ENCODE measurements at regions not wholly inside any gene's neighbourhood (a gene's known extent, or its start where the extent isn't known, plus 50 kb on each side); places are given as distances from the start of the nearest gene placed in this dataset.

- peaks cover 0 to 4% (median 0%) of the 10 kb centered on the region in 7 donors for H3K9me3 Mint-ChIP-seq
- no peaks in the 10 kb centered on the region for H3K27me3 Mint-ChIP-seq
- no peak for DNase-seq
- peak overlapping the region in 5 of 6 donors; percentile 10 to 80 (median 16) for H3K27ac Mint-ChIP-seq
- peaks cover 0 to under 1% (median 0%) of the 10 kb centered on the region in 3 donors for H3K4me1 Mint-ChIP-seq
- H3K4me3 Mint-ChIP-seq: no peak overlapping the region
- no peak for ATAC-seq (ENCODE audit: low read depth in 2 of 2)
- H3K36me3 Mint-ChIP-seq: no peaks in the 10 kb centered on the region
Observed at GRCh38 chr12:91870872-91871707, 274.6 kb downstream of the BTG1 start.

GRCh38 chr12:91868054-91868453, 277.6 kb downstream of the BTG1 start:
- H3K36me3 Mint-ChIP-seq: no peaks in the 10 kb centered on the region
- H3K9me3 Mint-ChIP-seq: peaks cover 0 to 4% (median 0%) of the 10 kb centered on the region in 7 donors
- no peaks in the 10 kb centered on the region for H3K4me1 Mint-ChIP-seq
- DNase-seq (no peak), ATAC-seq (ENCODE audit: low read depth in 2 of 2) (no peak)
- no peak overlapping the region for H3K4me3 Mint-ChIP-seq
- H3K27ac Mint-ChIP-seq: no peak overlapping the region
- peaks cover 0 to 5% (median 0%) of the 10 kb centered on the region in 3 donors for H3K27me3 Mint-ChIP-seq

- H3K36me3 Mint-ChIP-seq: no peaks in the 10 kb centered on the region
- no peak overlapping the region for H3K4me3 Mint-ChIP-seq
- peaks cover 0 to 4% (median 0%) of the 10 kb centered on the region in 7 donors for H3K9me3 Mint-ChIP-seq
- peak overlapping the region in 1 of 6 donors; percentile 6 for H3K27ac Mint-ChIP-seq
- H3K27me3 Mint-ChIP-seq: peaks cover 0 to 5% (median 0%) of the 10 kb centered on the region in 3 donors
- ATAC-seq (ENCODE audit: low read depth in 2 of 2): no peak
- no peaks in the 10 kb centered on the region for H3K4me1 Mint-ChIP-seq
- DNase-seq: no peak
Observed at GRCh38 chr12:91866566-91866965, 279.1 kb downstream of the BTG1 start.

GRCh38 chr12:91863702-91864101, 281.9 kb downstream of the BTG1 start:
- DNase-seq: no peak
- Mint-ChIP-seq H3K4me3 (no peak overlapping the region), H3K27me3 (peaks cover 0 to 11% (median 5%) of the 10 kb centered on the region in 3 donors), H3K36me3 (no peaks in the 10 kb centered on the region), H3K4me1 (no peaks in the 10 kb centered on the region), H3K9me3 (no peaks in the 10 kb centered on the region), H3K27ac (peak overlapping the region in 1 of 6 donors; percentile 75)
- no peak for ATAC-seq (ENCODE audit: low read depth in 2 of 2)

GRCh38 chr12:91861554-91861953, 284.1 kb downstream of the BTG1 start:
- H3K27ac Mint-ChIP-seq: no peak overlapping the region
- DNase-seq: no peak
- peaks cover 0 to 11% (median 5%) of the 10 kb centered on the region in 3 donors for H3K27me3 Mint-ChIP-seq
- ATAC-seq (ENCODE audit: low read depth in 2 of 2): no peak
- H3K4me1 Mint-ChIP-seq: no peaks in the 10 kb centered on the region
- no peaks in the 10 kb centered on the region for H3K36me3 Mint-ChIP-seq
- H3K4me3 Mint-ChIP-seq: no peak overlapping the region
- H3K9me3 Mint-ChIP-seq: no peaks in the 10 kb centered on the region

GRCh38 chr12:91859347-91859746, 286.3 kb downstream of the BTG1 start:
- no peak overlapping the region for H3K4me3 Mint-ChIP-seq
- H3K36me3 Mint-ChIP-seq: no peaks in the 10 kb centered on the region
- no peaks in the 10 kb centered on the region for H3K4me1 Mint-ChIP-seq
- no peak overlapping the region for H3K27ac Mint-ChIP-seq
- no peaks in the 10 kb centered on the region for H3K9me3 Mint-ChIP-seq
- DNase-seq (no peak), ATAC-seq (ENCODE audit: low read depth in 2 of 2) (no peak)
- peaks cover 0 to 11% (median 0%) of the 10 kb centered on the region in 3 donors for H3K27me3 Mint-ChIP-seq

GRCh38 chr12:91857813-91858542, 287.7 kb downstream of the BTG1 start:
- ATAC-seq (ENCODE audit: low read depth in 2 of 2) (no peak), DNase-seq (no peak)
- H3K9me3 Mint-ChIP-seq: peaks cover 0 to 2% (median 0%) of the 10 kb centered on the region in 7 donors
- peaks cover 0 to 11% (median 0%) of the 10 kb centered on the region in 3 donors for H3K27me3 Mint-ChIP-seq
- H3K36me3 Mint-ChIP-seq: no peaks in the 10 kb centered on the region
- H3K27ac Mint-ChIP-seq: peak overlapping the region in 1 of 6 donors; percentile 21
- H3K4me3 Mint-ChIP-seq: no peak overlapping the region
- no peaks in the 10 kb centered on the region for H3K4me1 Mint-ChIP-seq

GRCh38 chr12:91854725-91855124, 290.9 kb downstream of the BTG1 start:
- H3K4me1 Mint-ChIP-seq: no peaks in the 10 kb centered on the region
- H3K27ac Mint-ChIP-seq: no peak overlapping the region
- H3K27me3 Mint-ChIP-seq: no peaks in the 10 kb centered on the region
- peaks cover 0 to 2% (median 0%) of the 10 kb centered on the region in 7 donors for H3K9me3 Mint-ChIP-seq
- no peak for ATAC-seq (ENCODE audit: low read depth in 2 of 2)
- no peaks in the 10 kb centered on the region for H3K36me3 Mint-ChIP-seq
- no peak for DNase-seq
- no peak overlapping the region for H3K4me3 Mint-ChIP-seq

- ATAC-seq (ENCODE audit: low read depth in 2 of 2) (no peak), DNase-seq (no peak)
- peak overlapping the region in 1 of 6 donors; percentile 18 for H3K27ac Mint-ChIP-seq
- no peaks in the 10 kb centered on the region for H3K4me1 Mint-ChIP-seq
- no peak overlapping the region for H3K4me3 Mint-ChIP-seq
- H3K9me3 Mint-ChIP-seq: peaks cover 0 to 2% (median 0%) of the 10 kb centered on the region in 7 donors
- H3K36me3 Mint-ChIP-seq: no peaks in the 10 kb centered on the region
- H3K27me3 Mint-ChIP-seq: no peaks in the 10 kb centered on the region
Observed at GRCh38 chr12:91853350-91854127, 292.1 kb downstream of the BTG1 start.

- ATAC-seq (ENCODE audit: low read depth in 2 of 2): no peak
- Mint-ChIP-seq H3K9me3 (peaks cover 0 to 2% (median 0%) of the 10 kb centered on the region in 7 donors), H3K4me3 (no peak overlapping the region), H3K4me1 (no peaks in the 10 kb centered on the region), H3K36me3 (no peaks in the 10 kb centered on the region), H3K27ac (no peak overlapping the region), H3K27me3 (no peaks in the 10 kb centered on the region)
- no peak for DNase-seq
Observed at GRCh38 chr12:91852634-91853033, 293.0 kb downstream of the BTG1 start.

- Mint-ChIP-seq H3K4me1 (no peaks in the 10 kb centered on the region), H3K36me3 (no peaks in the 10 kb centered on the region), H3K27ac (peak overlapping the region in 2 of 6 donors; percentile 10 to 12), H3K4me3 (no peak overlapping the region), H3K9me3 (peaks cover 0 to 2% (median 0%) of the 10 kb centered on the region in 7 donors), H3K27me3 (peaks cover 0 to 5% (median 0%) of the 10 kb centered on the region in 3 donors)
- no peak for DNase-seq
- ATAC-seq (ENCODE audit: low read depth in 2 of 2): no peak
Observed at GRCh38 chr12:91851741-91852477, 293.7 kb downstream of the BTG1 start.

GRCh38 chr12:91846466-91847055, 299.1 kb downstream of the BTG1 start:
- ATAC-seq (ENCODE audit: low read depth in 2 of 2) (no peak), DNase-seq (no peak)
- H3K9me3 Mint-ChIP-seq: peaks cover 0 to 12% (median 6%) of the 10 kb centered on the region in 7 donors
- H3K4me1 Mint-ChIP-seq: no peaks in the 10 kb centered on the region
- H3K4me3 Mint-ChIP-seq: no peak overlapping the region
- no peak overlapping the region for H3K27ac Mint-ChIP-seq
- H3K27me3 Mint-ChIP-seq: peaks cover 0 to 5% (median 0%) of the 10 kb centered on the region in 3 donors
- peaks cover 0 to 6% of the 10 kb centered on the region in 2 donors for H3K36me3 Mint-ChIP-seq
